G401.6 (cell line): ENCODE measurements at regions not wholly inside any gene's neighbourhood (a gene's known extent, or its start where the extent isn't known, plus 50 kb on each side); places are given as distances from the start of the nearest gene placed in this dataset.
A peak's percentile ranks its signal among the peaks of the same experiment; 100 is the strongest.
"Not testable (repeated sequence)": the region's sequence is repeated elsewhere in the genome, so short reads cannot be mapped to it uniquely, and the experiment has no call there.

ENCODE experiments used
- FAIRE-seq: peaks from 2 replicates; lab custom pipeline; 2012; peaks lifted over from hg19 to GRCh38; lab: Jason Lieb, UNC

DNA sequence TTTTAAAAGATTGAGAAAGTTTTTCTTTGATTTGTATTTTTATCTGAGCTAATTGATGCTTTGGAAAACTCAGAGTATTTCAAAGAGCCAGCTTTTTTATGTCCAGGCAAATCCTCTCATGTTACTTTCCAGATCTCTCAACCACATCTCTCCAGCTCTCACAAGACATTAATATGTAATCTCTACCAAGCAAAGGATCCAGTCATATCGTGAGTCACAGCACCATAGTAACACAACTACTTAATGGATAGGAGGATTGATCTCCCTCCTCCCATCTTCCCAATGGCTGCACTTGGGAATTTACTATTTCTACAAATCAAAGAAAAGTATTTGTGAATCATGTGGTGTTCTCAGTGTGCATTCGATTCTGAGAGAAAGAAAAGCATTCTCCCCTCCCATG is 63.3 kb downstream of the POU4F1 start:
- no peak for FAIRE-seq

DNA sequence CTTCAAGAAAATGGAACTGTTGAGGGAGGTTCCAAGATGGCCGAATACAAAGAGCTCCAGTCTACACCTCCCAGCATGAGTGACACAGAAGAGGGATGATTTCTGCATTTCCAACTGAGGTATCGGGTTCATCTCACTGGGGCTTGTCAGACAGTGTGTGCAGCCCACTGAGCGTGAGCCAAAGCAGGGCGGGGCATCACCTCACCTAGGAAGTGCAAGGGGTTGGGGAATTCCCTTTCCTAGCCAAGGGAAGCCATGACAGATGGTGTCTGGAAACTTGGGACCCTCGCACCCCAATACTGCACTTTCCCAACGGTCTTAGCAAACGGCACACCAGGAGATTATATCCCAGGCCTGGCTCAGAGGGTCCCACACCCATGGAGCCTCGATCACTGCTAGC is 77.3 kb downstream of the POU4F1 start:
- FAIRE-seq: not testable (repeated sequence)

DNA sequence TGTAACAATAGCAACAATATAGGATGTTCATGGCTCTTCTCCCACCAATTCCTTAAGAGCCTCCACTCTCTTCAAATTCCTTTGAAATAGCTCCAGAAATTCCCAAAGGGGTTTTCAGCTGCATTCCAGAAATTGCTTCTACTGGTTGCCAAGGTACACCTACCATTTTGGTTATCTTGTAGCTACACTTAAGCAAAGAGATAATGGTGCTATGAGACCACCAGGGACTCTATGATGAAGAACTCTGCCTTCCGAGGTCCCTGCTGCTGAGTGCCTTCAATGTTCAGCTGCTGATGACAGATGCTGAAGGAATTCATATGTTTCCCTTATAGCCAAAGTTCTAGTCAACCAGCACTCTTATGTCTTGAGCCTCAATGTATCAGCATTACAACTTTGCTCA is 78.4 kb downstream of the POU4F1 start:
- no peak for FAIRE-seq

- no peak for FAIRE-seq
Measured at GRCh38 chr13:78521091-78521490, 82.3 kb downstream of the POU4F1 start.

- no peak for FAIRE-seq
Measured at GRCh38 chr13:78520425-78520824, 82.9 kb downstream of the POU4F1 start.

DNA sequence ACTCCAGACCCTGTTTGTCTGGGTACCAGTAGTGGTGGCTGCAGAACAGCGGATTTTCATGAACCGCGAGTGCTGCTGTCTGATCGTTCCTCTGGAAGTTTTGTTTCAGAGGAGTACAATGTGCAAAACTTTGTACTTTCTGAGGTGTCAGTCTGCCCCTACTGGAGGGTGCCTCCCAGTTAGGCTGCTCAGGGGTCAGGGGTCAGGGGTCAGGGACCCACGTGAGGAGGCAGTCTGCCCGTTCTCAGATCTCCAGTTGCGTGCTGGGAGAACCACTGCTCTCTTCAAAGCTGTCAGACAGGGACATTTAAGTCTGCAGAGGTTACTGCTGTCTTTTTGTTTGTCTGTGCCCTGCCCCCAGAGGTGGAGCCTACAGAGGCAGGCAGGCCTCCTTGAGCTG is 84.9 kb downstream of the POU4F1 start:
- not testable (repeated sequence) for FAIRE-seq

DNA sequence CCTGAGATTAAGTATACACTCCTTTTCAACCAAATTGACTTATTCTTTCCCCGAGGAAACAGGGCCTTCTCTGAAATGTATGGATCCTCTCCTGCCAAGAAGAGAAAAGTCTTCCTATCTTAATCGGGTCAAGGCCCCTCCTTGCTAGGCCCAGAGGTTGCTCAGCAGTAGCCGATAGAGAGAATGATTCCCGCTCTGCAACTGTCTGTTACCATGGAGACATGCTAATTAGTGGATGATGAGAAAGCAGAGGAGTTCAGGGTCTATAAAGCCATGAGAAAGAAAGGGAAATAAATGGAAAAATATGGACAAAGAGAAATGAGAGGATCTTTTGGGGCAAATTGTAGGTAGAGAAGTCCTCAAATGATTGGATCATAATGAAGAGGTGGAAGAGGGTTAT is 103.5 kb downstream of the POU4F1 start:
- no peak for FAIRE-seq

- no peak for FAIRE-seq
Measured at GRCh38 chr13:78497702-78498355, 105.5 kb downstream of the POU4F1 start.

- no peak for FAIRE-seq
Measured at GRCh38 chr13:78491978-78492377, 111.4 kb downstream of the POU4F1 start.

GRCh38 chr13:78490225-78490624 is 113.1 kb downstream of the POU4F1 start:
- not testable (repeated sequence) for FAIRE-seq

- peak; percentile 90 for FAIRE-seq
Measured at GRCh38 chr13:78487707-78488106, 115.6 kb downstream of the POU4F1 start.

GRCh38 chr13:78485803-78486202 is 117.5 kb downstream of the POU4F1 start:
- no peak for FAIRE-seq

GRCh38 chr13:78478183-78478582 is 125.2 kb downstream of the POU4F1 start:
- no peak for FAIRE-seq

GRCh38 chr13:78476910-78477309 is 126.4 kb downstream of the POU4F1 start:
- FAIRE-seq: no peak

- FAIRE-seq: no peak
Measured at GRCh38 chr13:78468621-78469020, 134.7 kb downstream of the POU4F1 start.

DNA sequence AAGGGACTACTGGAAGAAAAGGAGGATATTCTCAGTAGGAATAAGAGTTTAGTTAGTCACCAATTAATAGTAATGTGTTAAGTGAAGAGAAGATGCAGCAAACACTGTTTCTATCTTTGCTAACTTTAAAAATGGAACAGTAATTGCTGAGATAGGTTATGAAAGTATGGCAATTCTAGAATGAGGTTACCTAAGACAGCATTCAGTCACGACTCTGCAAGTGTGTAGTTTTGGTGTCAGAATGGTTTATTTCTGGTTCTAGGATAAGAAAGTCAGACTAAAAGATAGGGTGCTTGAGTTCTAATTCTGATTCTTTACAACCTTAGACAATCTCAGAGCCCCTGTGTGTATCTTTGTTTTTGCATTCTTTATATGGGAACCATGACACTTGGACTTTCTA is 138.1 kb downstream of the POU4F1 start:
- no peak for FAIRE-seq

- FAIRE-seq: no peak
Measured at GRCh38 chr13:78460176-78460575, 143.2 kb downstream of the POU4F1 start.

DNA sequence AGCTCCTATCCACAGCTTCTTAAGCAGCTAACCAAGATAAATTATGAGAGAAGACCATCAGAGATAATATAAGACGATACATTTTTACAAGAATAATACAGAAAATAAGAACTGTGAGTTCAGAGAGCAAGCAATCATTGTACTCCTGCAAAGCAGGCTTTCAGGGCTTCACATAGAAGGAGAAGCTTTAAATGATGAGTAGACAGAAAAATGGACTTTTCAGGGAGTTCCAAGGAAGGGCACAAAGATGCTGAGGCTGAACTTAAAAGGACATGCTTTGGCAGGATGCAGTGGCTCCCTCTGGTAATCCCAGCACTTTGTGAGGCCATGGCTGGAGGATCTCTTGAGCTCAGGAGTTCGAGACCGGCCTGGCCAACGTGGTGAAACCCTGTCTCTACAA is 159.5 kb downstream of the POU4F1 start:
- no peak for FAIRE-seq

DNA sequence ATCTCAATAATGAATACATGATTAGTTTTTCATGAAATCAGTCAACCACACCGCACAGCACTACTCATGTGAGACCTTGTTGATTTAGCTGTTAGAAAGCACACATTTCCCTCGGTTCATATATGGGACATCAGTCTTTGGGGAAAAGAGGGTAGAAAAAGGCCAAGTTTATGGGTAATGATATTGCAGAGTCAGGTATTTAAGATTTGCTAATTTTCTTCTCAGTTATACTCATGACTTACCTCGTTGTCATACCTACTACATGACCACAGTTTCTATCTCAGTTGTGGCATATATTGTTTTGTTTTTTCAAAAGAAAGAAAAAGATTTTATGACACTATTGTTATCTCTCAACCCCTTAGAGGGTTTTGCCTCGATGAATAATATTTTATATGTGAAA is 165.6 kb downstream of the POU4F1 start:
- no peak for FAIRE-seq

- FAIRE-seq: no peak
Measured at GRCh38 chr13:78436311-78436710, 167.0 kb downstream of the POU4F1 start.

GRCh38 chr13:78431328-78431727 is 172.0 kb downstream of the POU4F1 start:
- no peak for FAIRE-seq

GRCh38 chr13:78430811-78431210 is 172.5 kb downstream of the POU4F1 start:
- no peak for FAIRE-seq

GRCh38 chr13:78430166-78430791 is 173.1 kb downstream of the POU4F1 start:
- no peak for FAIRE-seq

DNA sequence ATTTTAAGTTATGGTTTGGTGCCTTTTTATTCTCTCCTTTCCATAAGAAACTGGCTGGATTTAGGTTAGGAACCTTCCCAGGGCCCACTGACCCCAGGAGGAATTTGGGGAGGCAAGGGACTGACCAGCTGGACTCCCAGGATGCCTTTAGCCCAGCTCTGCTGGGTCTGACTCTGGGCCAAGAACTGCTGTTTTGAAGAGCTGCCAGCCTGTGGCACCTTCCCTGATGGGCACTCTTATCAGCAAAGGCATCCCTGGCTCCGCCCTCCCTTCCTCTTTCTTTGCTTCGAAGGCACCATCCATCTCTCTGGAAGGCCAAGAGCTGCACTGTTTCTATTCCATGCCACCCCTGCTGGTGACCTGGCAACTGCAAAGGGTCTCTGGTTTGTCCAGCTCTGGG is 174.7 kb downstream of the POU4F1 start:
- no peak for FAIRE-seq
